PFSK-1 (cell line): ENCODE measurements at regions not wholly inside any gene's neighbourhood (a gene's known extent, or its start where the extent isn't known, plus 50 kb on each side); places are given as distances from the start of the nearest gene placed in this dataset.

ENCODE experiments used
- POLR2AphosphoS5 ChIP-seq: IDR thresholded peaks from 2 replicates; pipeline ENCODE4 v1.6.1; 2012; ENCODE audit warnings: low read depth, mild to moderate bottlenecking, control low read depth, low read length, moderate library complexity
- TF ChIP-seq, protein P1 (sequence below), 2 experiments: IDR thresholded peaks; 2 replicates each; pipeline versions ENCODE4 v1.6.1 to v1.8.0; 2011 to 2012; ENCODE audit warnings: low read depth in 2 of 2, low read length in 2 of 2, control low read depth in 1 of 2, inconsistent platforms in 1 of 2, mild to moderate bottlenecking in 1 of 2, moderate library complexity in 1 of 2; ENCODE audit not compliant: insufficient read depth in 1 of 2

DNA sequence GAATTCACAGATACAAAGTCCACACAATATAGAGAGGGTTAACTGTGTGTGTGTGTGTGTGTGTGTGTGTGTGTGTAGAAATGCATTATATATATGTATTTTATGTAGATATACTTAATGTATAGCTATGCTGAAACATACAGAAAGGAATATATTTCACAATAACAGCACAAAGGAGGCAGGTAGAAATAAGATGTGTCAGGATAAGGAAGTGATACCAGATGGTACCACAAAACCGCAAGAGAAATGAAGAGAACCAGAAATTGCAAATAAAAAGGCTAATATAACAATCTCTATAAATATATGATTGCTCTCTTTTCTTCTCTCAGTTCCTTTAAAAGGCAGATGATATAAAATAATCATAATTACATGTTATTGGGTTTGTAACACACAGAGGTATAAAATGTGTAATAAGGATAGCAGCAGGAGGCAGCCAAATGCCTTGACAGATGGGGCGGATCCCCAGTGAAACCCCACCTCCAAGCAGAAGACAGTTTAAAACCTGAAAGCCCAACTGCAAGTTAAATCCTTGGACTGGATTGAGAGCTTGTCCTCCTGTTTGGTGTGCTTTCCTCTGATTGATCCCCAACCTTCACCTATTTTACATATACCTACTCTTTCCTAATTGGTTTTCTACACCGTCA is 365.4 kb upstream of the C16orf82 start:
- TF ChIP-seq, protein P1, sequence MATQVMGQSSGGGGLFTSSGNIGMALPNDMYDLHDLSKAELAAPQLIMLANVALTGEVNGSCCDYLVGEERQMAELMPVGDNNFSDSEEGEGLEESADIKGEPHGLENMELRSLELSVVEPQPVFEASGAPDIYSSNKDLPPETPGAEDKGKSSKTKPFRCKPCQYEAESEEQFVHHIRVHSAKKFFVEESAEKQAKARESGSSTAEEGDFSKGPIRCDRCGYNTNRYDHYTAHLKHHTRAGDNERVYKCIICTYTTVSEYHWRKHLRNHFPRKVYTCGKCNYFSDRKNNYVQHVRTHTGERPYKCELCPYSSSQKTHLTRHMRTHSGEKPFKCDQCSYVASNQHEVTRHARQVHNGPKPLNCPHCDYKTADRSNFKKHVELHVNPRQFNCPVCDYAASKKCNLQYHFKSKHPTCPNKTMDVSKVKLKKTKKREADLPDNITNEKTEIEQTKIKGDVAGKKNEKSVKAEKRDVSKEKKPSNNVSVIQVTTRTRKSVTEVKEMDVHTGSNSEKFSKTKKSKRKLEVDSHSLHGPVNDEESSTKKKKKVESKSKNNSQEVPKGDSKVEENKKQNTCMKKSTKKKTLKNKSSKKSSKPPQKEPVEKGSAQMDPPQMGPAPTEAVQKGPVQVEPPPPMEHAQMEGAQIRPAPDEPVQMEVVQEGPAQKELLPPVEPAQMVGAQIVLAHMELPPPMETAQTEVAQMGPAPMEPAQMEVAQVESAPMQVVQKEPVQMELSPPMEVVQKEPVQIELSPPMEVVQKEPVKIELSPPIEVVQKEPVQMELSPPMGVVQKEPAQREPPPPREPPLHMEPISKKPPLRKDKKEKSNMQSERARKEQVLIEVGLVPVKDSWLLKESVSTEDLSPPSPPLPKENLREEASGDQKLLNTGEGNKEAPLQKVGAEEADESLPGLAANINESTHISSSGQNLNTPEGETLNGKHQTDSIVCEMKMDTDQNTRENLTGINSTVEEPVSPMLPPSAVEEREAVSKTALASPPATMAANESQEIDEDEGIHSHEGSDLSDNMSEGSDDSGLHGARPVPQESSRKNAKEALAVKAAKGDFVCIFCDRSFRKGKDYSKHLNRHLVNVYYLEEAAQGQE (IDR thresholded peaks at IDR 0.05; ENCODE audit: insufficient read depth in 1 of 2, low read depth in 2 of 2, low read length in 2 of 2), result no peak
- TF ChIP-seq POLR2AphosphoS5, result no peak
